H1 (cell line): ENCODE measurements at regions not wholly inside any gene's neighbourhood (a gene's known extent, or its start where the extent isn't known, plus 50 kb on each side); places are given as distances from the start of the nearest gene placed in this dataset.

Experiments
- BACH1 ChIP-seq: IDR thresholded peaks from 2 replicates; pipeline ENCODE4 v1.6.1; 2012; ENCODE audit warnings: low read length, improper control_type of control experiment
- BRCA1 ChIP-seq: IDR thresholded peaks from 2 replicates; pipeline ENCODE4 v1.6.1; 2012; ENCODE audit warnings: low read depth, low read length, improper control_type of control experiment
- CHD7 ChIP-seq: fragments of 300-600 bp; sonication (generic); IDR thresholded peaks from 2 replicates; pipeline ENCODE4 v1.7.1; 2012; ENCODE audit warnings: low read length, moderate library complexity, mild to moderate bottlenecking, inconsistent platforms; ENCODE audit not compliant: insufficient replicate concordance

- TF ChIP-seq CHD7 (no peak), BACH1 (no peak), BRCA1 (no peak)
Observed at GRCh38 chr1:83012950-83013349, 986.0 kb downstream of the TTLL7 start (continued).
